Head of caudate nucleus (tissue), 42 donors: ENCODE measurements at regions not wholly inside any gene's neighbourhood (a gene's known extent, or its start where the extent isn't known, plus 50 kb on each side); places are given as distances from the start of the nearest gene placed in this dataset.

Source experiments
- DNase-seq, 42 donors: peaks; one replicate each; pipeline versions ENCODE4 v3.0.0 to v3.0.0-alpha.2; 2020 to 2021; ENCODE audit warnings: mixed read lengths in 7 of 42
- intact Hi-C: fragments of 100-400 bp; cut with DNase I; formaldehyde crosslinking; loops from one replicate; pipeline ENCODE4 v1.15.0; 2022

DNA sequence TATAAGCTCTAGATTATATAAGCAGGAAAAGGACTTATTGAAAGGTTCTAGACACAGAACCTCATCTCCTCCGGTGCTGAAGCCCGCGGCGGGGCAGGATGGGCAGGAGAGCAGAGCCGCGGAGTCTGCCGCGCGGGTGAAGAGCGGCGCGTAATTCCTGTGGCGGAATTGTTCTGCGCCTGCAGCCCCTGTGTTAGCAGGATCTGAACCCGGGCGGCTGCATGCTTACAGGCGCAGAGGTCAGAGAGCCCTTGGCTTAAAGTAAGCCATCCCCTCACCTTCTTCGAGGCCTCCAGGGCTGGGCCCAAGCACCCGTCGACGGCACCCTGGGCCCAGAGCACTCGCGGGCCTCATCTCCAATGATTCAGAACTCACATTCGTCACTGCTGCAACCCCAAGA is 89.3 kb downstream of the FASLG start:
- DNase-seq, result no peak

GRCh38 chr1:172751683-172752082 is 92.8 kb downstream of the FASLG start:
- DNase-seq, result no peak
- intact Hi-C loops, result no loop called here

More for the DNA sequence above, 89.3 kb downstream of the FASLG start:
- intact Hi-C loops, result loop anchor here (10.0 kb wide), 1 partner anchor 457 kb away; the partner anchor contains the start of gene TNFSF4

DNA sequence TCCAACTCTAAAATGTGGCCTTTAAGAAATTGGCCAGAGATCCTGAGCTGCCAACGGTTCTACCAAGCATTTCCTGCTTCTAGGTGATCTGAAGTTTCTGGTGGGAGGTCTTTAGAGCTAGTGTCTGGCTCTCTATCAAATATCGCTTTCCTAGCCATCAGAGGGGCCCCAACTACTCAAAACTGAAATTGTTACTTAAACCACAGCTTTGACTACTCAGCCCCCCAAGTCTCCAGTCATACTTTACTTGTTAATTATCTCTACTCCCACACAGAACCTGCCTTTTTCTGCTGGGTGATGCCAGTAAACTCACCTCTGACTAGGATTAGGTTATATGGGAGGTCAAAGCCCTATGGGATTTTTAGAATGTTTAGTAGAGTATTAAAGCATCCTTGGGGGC is 95.1 kb downstream of the FASLG start:
- no peak for DNase-seq
- intact Hi-C loops, result no loop called here

DNA sequence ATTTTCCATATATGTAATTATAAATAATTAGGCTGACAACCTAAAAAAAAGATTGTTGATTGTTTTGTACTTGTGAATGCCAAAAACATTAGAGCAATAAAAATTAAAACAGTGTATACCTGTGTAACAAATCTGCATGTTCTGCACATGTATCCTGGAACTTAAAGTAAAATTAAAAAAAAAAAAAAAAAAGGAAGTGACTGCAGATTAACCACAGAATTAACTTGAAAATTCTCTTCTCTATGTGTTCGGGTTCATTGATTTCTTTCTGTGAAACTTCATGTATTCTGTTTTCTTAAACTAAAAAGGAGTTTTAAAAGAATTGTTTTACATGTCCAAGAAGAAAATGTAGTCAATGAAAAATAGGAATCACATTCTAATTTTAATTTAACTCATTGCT is 95.7 kb downstream of the FASLG start:
- no peak for DNase-seq

DNA sequence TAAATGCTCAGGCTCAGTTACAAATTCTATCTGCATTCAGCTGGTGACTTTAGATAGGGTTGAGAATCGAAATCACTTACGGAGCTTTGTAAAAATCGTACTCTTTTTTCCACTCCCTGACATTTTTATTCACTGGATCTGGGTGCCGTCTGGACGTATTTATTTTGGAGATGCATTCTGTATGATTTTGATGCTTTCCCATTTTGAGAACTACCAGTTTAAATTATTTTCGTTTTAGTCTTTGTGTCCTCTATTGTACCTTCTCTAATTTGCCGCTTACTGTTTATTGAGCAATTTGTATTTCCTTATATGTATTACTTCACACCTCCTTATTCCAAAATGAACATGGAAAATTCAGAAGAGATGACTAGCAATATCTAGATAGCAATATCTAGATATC is 96.2 kb downstream of the FASLG start:
- DNase-seq, result no peak
- intact Hi-C loops, result no loop called here

More for the DNA sequence above, 95.7 kb downstream of the FASLG start:
- intact Hi-C loops, result no loop called here

GRCh38 chr1:172756024-172756423 is 97.1 kb downstream of the FASLG start:
- intact Hi-C loops, result no loop called here
- DNase-seq, result no peak

GRCh38 chr1:172758259-172758658 is 99.4 kb downstream of the FASLG start:
- intact Hi-C loops, result no loop called here
- DNase-seq, result no peak

DNA sequence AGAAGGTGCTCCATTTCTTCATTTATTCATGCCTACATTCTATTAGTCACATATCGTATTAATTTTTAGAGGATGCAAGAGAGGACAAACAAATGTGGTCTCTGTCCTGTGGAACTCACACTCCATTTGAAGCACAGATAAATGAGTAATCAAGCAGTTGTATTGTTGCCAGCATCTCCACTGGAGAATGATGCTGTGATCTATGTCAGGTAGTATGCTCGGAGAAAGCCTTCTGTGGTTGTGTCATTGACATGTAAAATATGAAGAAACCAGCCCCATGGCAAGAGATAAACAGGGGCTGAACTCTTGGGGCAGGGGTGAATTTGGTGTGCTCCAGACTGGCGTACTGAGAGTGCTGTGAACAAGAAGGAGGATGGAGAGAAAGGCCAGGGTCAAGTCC is 101.2 kb downstream of the FASLG start:
- intact Hi-C loops, result no loop called here
- no peak for DNase-seq

- intact Hi-C loops, result no loop called here
- DNase-seq, result no peak
Observed at GRCh38 chr1:172761581-172762486, 102.9 kb downstream of the FASLG start.

GRCh38 chr1:172763057-172763456 is 104.2 kb downstream of the FASLG start:
- no peak for DNase-seq
- intact Hi-C loops, result no loop called here

DNA sequence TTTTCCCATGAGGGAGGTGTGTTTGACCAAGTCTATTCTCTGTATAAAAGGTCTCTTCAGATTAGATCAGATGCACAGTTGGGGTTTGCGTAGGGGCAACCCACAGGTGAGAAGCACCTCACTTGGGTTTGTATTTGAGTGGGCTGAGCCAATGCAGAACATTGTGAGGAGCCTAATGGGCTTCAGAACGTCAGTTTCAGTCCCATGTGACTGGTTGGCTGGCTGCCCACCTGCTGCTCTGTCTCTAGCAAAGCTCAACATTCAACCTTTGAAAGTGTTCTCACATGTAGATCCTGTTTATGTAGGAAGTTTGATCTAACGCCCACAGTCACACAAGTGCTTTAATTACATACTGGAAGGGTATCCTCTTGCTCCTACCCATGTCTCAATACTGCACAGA is 105.5 kb downstream of the FASLG start:
- intact Hi-C loops, result no loop called here
- DNase-seq, result no peak

- DNase-seq, result peak in 1 of 42 donors; percentile 28
- intact Hi-C loops, result no loop called here
Observed at GRCh38 chr1:172766462-172766861, 107.6 kb downstream of the FASLG start.

- DNase-seq, result no peak
- intact Hi-C loops, result no loop called here
Observed at GRCh38 chr1:172770071-172770470, 111.2 kb downstream of the FASLG start.

GRCh38 chr1:172774561-172774960 is 115.7 kb downstream of the FASLG start:
- DNase-seq, result no peak
- intact Hi-C loops, result no loop called here

DNA sequence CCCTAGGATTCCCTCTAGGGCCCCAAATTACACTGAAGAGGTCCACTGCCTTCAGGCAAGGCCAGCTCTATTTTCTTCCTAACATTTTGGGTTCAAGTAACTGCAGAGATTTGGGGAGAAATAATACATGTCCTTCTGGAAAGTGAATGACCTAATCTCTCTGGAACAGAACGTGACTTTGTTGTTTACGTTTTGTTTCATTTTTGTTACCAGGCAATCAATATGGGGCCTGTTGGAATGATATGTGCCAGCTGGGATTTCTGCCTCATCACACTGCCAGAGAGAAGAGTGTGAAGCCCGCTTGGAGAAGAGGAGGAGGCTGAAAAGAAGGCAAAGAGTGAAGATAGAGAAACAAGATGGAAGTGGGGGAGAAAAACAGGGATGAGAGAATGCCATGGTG is 116.7 kb downstream of the FASLG start:
- no peak for DNase-seq
- intact Hi-C loops, result no loop called here

DNA sequence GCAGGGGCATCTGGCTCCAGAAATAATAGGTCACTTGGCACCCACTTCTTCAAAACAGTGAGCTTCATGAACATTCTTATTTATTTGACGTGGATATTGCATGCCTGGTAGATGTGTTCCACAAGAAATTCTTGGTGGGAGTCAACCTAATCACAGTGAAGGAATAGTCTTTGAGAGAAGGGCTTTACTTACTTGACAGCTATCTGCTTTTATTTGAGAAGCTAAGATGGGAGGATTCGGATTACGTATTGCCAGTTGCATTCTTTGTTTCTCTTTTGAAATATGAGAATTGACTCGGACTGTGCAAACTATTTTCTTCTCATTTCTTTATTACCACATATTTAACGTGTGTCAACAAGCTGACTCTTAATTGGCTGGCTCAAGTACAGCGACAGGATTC is 117.2 kb downstream of the FASLG start:
- intact Hi-C loops, result no loop called here
- no peak for DNase-seq

DNA sequence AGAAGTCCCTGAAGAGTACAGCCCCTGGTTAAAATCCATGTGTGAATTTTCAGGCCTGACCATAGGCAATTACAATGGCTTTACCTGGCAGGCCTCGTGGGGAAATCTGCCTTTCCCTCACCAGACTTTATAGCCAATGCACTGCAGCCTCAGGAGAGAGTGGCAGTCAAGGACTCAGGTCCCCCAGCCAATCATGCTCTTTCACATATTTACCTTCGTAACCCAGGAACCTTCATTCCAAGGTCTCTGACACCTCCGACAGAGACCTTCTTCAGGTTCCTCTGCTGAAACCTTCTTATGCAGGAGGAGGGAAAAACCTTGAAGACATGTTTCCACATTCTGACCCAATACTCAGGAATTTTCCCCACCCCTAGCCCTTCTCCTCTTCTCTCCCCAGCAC is 118.9 kb downstream of the FASLG start:
- no peak for DNase-seq
- intact Hi-C loops, result no loop called here

DNA sequence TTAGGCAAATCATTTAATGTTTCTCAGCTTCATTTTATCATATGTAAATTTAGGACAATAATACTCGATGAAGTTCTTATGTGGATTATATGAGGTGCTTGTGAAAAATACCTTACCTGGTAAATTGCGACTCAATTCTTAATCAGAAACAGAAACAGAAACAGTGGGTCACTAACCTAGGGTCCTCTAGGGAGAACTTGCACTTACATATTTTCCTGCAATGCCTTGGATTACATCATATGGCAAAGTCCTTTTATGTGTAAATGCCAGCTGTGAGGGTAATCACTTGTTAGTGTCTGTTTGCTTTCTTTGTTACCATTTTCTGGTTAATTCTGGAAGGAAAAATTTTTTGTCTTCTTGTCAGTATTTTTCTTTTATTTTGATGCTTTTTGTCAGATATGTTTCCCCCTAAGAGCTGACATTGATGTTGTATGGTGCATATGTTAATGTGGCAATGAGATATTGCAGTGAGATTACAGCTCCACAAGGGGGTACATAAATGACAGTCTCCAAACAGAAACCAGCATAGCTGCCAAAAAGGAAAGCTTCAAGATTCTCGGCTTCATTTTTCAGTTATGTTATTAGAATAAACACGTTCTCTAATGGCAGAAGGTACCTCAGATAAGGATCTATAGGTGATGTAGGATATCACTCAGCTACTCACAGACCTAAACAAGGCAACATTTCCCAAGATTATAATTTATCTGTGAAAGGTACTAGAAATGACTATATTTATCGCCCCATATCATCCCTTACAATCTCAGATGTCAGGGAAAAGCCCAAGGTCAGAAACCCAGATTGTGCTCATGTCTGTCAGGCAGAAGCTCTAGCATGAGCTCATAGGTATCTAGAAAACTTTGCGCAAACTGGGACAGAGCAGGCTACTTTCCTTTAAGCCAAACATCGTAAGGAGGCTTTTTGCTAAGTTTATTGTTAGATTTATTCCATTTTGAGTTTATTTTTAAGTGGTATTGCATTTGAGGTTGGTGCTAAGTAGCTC is 119.9 kb downstream of the FASLG start:
- intact Hi-C loops, result no loop called here
- no peak for DNase-seq

- intact Hi-C loops, result no loop called here
- no peak for DNase-seq
Observed at GRCh38 chr1:172779491-172779890, 120.6 kb downstream of the FASLG start.
